ENCODE measurements at regions not wholly inside any gene's neighbourhood (a gene's known extent, or its start where the extent isn't known, plus 50 kb on each side); places are given as distances from the start of the nearest gene placed in this dataset.
"Not testable (repeated sequence)": the region's sequence is repeated elsewhere in the genome, so short reads cannot be mapped to it uniquely, and the experiment has no call there.

DNA sequence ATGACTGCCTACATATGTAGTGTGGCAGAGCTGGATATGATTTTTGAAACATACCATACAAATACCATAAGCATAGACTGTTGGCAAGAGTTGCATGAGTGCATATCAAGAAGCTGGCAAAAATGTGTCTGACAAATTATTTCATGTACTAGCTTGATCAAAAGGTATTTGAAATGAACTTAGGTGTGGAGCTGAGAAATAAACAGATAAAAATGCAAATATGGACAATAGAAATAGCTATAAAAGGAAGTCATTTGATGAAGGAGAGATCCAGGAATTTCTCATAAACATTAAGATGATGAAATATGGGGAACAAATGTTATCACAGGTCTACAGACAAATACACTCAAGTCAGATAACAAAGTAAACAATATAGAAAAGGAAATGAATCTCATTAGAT, 609.1 kb downstream of the PTPRC start:
- no peak for TF ChIP-seq ZC3H10 (CRISPR knock-in tag; IDR thresholded peaks at IDR 0.05)
- no peak for TF ChIP-seq ZNF70 (CRISPR knock-in tag; IDR thresholded peaks at IDR 0.05)
- TF ChIP-seq RARB (CRISPR knock-in tag; IDR thresholded peaks at IDR 0.05), result no peak
- TF ChIP-seq SNAI2 (CRISPR knock-in tag; IDR thresholded peaks at IDR 0.05), result no peak
- TF ChIP-seq ZFP3 (CRISPR knock-in tag; IDR thresholded peaks at IDR 0.05), result no peak
- TF ChIP-seq ARNTL (CRISPR knock-in tag; IDR thresholded peaks at IDR 0.05; ENCODE audit: borderline replicate concordance, low read depth), result no peak
- no peak for TF ChIP-seq ESRRG (CRISPR knock-in tag; IDR thresholded peaks at IDR 0.05)
- no peak for TF ChIP-seq GLIS3 (CRISPR knock-in tag; IDR thresholded peaks at IDR 0.05)
- no peak for TF ChIP-seq ZNF8 (CRISPR knock-in tag; IDR thresholded peaks at IDR 0.05)
- TF ChIP-seq ISL1 (CRISPR knock-in tag; IDR thresholded peaks at IDR 0.05), result no peak
- TF ChIP-seq, protein P1, sequence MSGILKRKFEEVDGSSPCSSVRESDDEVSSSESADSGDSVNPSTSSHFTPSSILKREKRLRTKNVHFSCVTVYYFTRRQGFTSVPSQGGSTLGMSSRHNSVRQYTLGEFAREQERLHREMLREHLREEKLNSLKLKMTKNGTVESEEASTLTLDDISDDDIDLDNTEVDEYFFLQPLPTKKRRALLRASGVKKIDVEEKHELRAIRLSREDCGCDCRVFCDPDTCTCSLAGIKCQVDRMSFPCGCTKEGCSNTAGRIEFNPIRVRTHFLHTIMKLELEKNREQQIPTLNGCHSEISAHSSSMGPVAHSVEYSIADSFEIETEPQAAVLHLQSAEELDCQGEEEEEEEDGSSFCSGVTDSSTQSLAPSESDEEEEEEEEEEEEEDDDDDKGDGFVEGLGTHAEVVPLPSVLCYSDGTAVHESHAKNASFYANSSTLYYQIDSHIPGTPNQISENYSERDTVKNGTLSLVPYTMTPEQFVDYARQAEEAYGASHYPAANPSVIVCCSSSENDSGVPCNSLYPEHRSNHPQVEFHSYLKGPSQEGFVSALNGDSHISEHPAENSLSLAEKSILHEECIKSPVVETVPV (CRISPR knock-in tag; IDR thresholded peaks at IDR 0.05), result no peak
- TF ChIP-seq PATZ1 (CRISPR knock-in tag; IDR thresholded peaks at IDR 0.05; ENCODE audit: borderline replicate concordance), result no peak
- no peak for TF ChIP-seq CSDC2 (CRISPR knock-in tag; IDR thresholded peaks at IDR 0.05)
- TF ChIP-seq ZFP30 (CRISPR knock-in tag; IDR thresholded peaks at IDR 0.05), result no peak
- TF ChIP-seq ZNF565 (CRISPR knock-in tag; conservative IDR thresholded peaks at IDR 0.05; ENCODE audit: low read depth), result no peak
- TF ChIP-seq, protein P2, sequence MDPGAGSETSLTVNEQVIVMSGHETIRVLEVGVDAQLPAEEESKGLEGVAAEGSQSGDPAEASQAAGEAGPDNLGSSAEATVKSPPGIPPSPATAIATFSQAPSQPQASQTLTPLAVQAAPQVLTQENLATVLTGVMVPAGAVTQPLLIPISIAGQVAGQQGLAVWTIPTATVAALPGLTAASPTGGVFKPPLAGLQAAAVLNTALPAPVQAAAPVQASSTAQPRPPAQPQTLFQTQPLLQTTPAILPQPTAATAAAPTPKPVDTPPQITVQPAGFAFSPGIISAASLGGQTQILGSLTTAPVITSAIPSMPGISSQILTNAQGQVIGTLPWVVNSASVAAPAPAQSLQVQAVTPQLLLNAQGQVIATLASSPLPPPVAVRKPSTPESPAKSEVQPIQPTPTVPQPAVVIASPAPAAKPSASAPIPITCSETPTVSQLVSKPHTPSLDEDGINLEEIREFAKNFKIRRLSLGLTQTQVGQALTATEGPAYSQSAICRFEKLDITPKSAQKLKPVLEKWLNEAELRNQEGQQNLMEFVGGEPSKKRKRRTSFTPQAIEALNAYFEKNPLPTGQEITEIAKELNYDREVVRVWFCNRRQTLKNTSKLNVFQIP (CRISPR knock-in tag; IDR thresholded peaks at IDR 0.05; ENCODE audit: borderline replicate concordance, low read depth), result no peak
- TF ChIP-seq PPARA (CRISPR knock-in tag; IDR thresholded peaks at IDR 0.05; ENCODE audit: borderline replicate concordance), result no peak
- TF ChIP-seq TOX (CRISPR knock-in tag; IDR thresholded peaks at IDR 0.05; ENCODE audit: borderline replicate concordance), result no peak
- ATAC-seq, result no peak

DNA sequence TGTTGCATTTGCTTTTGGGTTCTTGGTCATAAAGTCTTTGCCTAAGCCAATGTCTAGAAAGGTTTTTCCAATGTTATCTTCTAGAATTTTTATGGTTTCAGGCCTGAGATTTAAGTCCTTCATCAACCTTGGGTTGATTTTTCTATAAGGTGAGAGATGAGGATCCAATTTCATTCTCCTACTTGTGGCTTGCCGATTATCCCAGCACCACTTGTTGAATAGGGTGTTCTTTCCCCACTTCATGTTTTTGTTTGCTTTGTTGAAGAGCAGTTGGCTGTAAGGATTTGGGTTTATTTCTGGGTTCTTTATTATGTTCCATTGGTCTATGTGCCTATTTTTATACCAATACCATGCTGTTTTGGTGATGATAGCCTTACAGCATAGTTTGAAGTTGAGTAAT, 615.2 kb downstream of the PTPRC start:
- not testable (repeated sequence) for ATAC-seq

DNA sequence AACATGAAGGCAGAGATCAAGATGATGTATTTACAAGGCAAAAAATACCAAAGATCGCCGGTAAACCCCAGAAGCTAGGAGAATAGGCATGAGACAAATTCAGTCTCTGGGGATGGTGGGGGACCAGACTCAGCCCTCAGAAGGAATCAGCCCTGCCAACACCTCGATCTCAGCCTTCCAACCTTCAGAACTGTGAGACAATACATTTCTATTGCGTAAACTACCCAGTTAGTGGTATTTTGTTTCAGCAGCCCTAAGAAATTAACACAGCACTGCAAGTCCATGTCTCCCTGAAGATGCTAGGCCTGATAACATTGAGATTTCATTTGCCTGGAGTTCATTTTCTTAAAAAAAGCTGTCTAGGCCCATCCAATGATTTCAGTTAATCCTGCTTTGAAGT, 622.5 kb downstream of the PTPRC start:
- no peak for ATAC-seq
- no peak for TF ChIP-seq ESRRG (CRISPR knock-in tag; IDR thresholded peaks at IDR 0.05)
- no peak for TF ChIP-seq OSR1 (CRISPR knock-in tag; IDR thresholded peaks at IDR 0.05)
- TF ChIP-seq GLIS3 (CRISPR knock-in tag; IDR thresholded peaks at IDR 0.05), result no peak
- no peak for TF ChIP-seq SNAI2 (CRISPR knock-in tag; IDR thresholded peaks at IDR 0.05)
- TF ChIP-seq RARB (CRISPR knock-in tag; IDR thresholded peaks at IDR 0.05), result no peak
- no peak for TF ChIP-seq ZNF565 (CRISPR knock-in tag; conservative IDR thresholded peaks at IDR 0.05; ENCODE audit: low read depth)
- no peak for TF ChIP-seq PPARA (CRISPR knock-in tag; IDR thresholded peaks at IDR 0.05; ENCODE audit: borderline replicate concordance)
- TF ChIP-seq ZC3H10 (CRISPR knock-in tag; IDR thresholded peaks at IDR 0.05), result no peak
- no peak for TF ChIP-seq ARNTL (CRISPR knock-in tag; IDR thresholded peaks at IDR 0.05; ENCODE audit: borderline replicate concordance, low read depth)
- no peak for TF ChIP-seq TCF4 (CRISPR knock-in tag; IDR thresholded peaks at IDR 0.05; ENCODE audit: borderline replicate concordance)
- TF ChIP-seq BACH2 (CRISPR knock-in tag; IDR thresholded peaks at IDR 0.05; ENCODE audit: borderline replicate concordance), result no peak
- TF ChIP-seq, protein P1 (CRISPR knock-in tag; IDR thresholded peaks at IDR 0.05), result no peak
- no peak for TF ChIP-seq CSDC2 (CRISPR knock-in tag; IDR thresholded peaks at IDR 0.05)
- TF ChIP-seq, protein P2 (CRISPR knock-in tag; IDR thresholded peaks at IDR 0.05; ENCODE audit: borderline replicate concordance, low read depth), result no peak
- no peak for TF ChIP-seq ZFP3 (CRISPR knock-in tag; IDR thresholded peaks at IDR 0.05)
- no peak for TF ChIP-seq CREB5 (CRISPR knock-in tag; IDR thresholded peaks at IDR 0.05; ENCODE audit: low read depth)
- no peak for TF ChIP-seq ZNF70 (CRISPR knock-in tag; IDR thresholded peaks at IDR 0.05)
- TF ChIP-seq ZNF8 (CRISPR knock-in tag; IDR thresholded peaks at IDR 0.05), result no peak
